Ishikawa (cell line): ENCODE measurements at regions not wholly inside any gene's neighbourhood (a gene's known extent, or its start where the extent isn't known, plus 50 kb on each side); places are given as distances from the start of the nearest gene placed in this dataset.

Experiments used
- CREB1 ChIP-seq: IDR thresholded peaks from 2 replicates; pipeline ENCODE4 v1.6.1; 2012; ENCODE audit warnings: low read depth
- EGR1 ChIP-seq: IDR thresholded peaks from 2 replicates; pipeline ENCODE4 v1.6.1; 2012
- EP300 ChIP-seq: IDR thresholded peaks from 2 replicates; pipeline ENCODE4 v1.6.1; 2012; ENCODE audit warnings: borderline replicate concordance
- FOXM1 ChIP-seq: IDR thresholded peaks from 2 replicates; pipeline ENCODE4 v1.6.1; 2012; ENCODE audit warnings: low read depth, borderline replicate concordance
- MAX ChIP-seq: IDR thresholded peaks from 2 replicates; pipeline ENCODE4 v1.6.1; 2012
- NFIC ChIP-seq: IDR thresholded peaks from 2 replicates; pipeline ENCODE4 v1.6.1; 2012
- RAD21 ChIP-seq: IDR thresholded peaks from 2 replicates; pipeline ENCODE4 v1.6.1; 2012; ENCODE audit warnings: low read depth
- REST ChIP-seq: IDR thresholded peaks from 2 replicates; pipeline ENCODE4 v1.6.1; 2012; ENCODE audit warnings: low read depth, mild to moderate bottlenecking
- TAF1 ChIP-seq: IDR thresholded peaks from 2 replicates; pipeline ENCODE4 v1.6.1; 2012; ENCODE audit warnings: low read depth, mild to moderate bottlenecking
- TCF12 ChIP-seq: IDR thresholded peaks from 2 replicates; pipeline ENCODE4 v1.6.1; 2012; ENCODE audit warnings: low read depth
- TEAD4 ChIP-seq: IDR thresholded peaks from 2 replicates; pipeline ENCODE4 v1.6.1; 2012
- USF1 ChIP-seq: IDR thresholded peaks from 2 replicates; pipeline ENCODE4 v1.6.1; 2012
- YY1 ChIP-seq: IDR thresholded peaks from 2 replicates; pipeline ENCODE4 v1.6.1; 2012; ENCODE audit warnings: low read depth
- ZBTB7A ChIP-seq: IDR thresholded peaks from 2 replicates; pipeline ENCODE4 v1.6.1; 2012; ENCODE audit warnings: low read depth

GRCh38 chr4:180950377-180950776 is 1292.8 kb upstream of the TENM3 start:
- TF ChIP-seq YY1 = no peak
- no peak for TF ChIP-seq EP300
- TF ChIP-seq TCF12 = no peak

- no peak for TF ChIP-seq NFIC
- TF ChIP-seq TEAD4 = no peak
- no peak for TF ChIP-seq TAF1
Measured at GRCh38 chr4:180951312-180951711, 1291.9 kb upstream of the TENM3 start.

- TF ChIP-seq MAX (no peak), TCF12 (no peak), ZBTB7A (no peak), FOXM1 (no peak), RAD21 (peak; percentile 38), EGR1 (no peak), REST (no peak)
Measured at GRCh38 chr4:180953572-180953971, 1289.6 kb upstream of the TENM3 start.

GRCh38 chr4:180960743-180961401 is 1282.3 kb upstream of the TENM3 start:
- peak; percentile 35; the same call in 1 of the 2 replicates for TF ChIP-seq RAD21
- TF ChIP-seq YY1 = no peak

- no peak for TF ChIP-seq NFIC
- TF ChIP-seq TAF1 = no peak
- no peak for TF ChIP-seq TEAD4
- no peak for TF ChIP-seq USF1
- TF ChIP-seq MAX = no peak
- TF ChIP-seq REST = no peak
- no peak for TF ChIP-seq TCF12
Measured at GRCh38 chr4:180962268-180962667, 1280.9 kb upstream of the TENM3 start.

GRCh38 chr4:180966312-180966711 is 1276.9 kb upstream of the TENM3 start:
- TF ChIP-seq REST = no peak
- no peak for TF ChIP-seq CREB1
- no peak for TF ChIP-seq RAD21
- TF ChIP-seq ZBTB7A = no peak

GRCh38 chr4:180967936-180968335 is 1275.3 kb upstream of the TENM3 start:
- TF ChIP-seq TEAD4 (no peak), YY1 (no peak), NFIC (no peak), TCF12 (no peak), RAD21 (no peak), FOXM1 (no peak), EP300 (no peak), USF1 (no peak), CREB1 (no peak), ZBTB7A (no peak), EGR1 (no peak)
